Stimulated activated CD4-positive, alpha-beta T cell treated with anti-CD3 and anti-CD28 coated beads, Interleukin-15, amount 100 ng/mL, for 48 hours (primary cell): ENCODE measurements at regions not wholly inside any gene's neighbourhood (a gene's known extent, or its start where the extent isn't known, plus 50 kb on each side); places are given as distances from the start of the nearest gene placed in this dataset.

Experiments used
- DNase-seq, 2 donors: peaks; one replicate each; pipeline ENCODE4 v3.0.0-alpha.2; 2020; ENCODE audit warnings: low read depth in 2 of 2

DNA sequence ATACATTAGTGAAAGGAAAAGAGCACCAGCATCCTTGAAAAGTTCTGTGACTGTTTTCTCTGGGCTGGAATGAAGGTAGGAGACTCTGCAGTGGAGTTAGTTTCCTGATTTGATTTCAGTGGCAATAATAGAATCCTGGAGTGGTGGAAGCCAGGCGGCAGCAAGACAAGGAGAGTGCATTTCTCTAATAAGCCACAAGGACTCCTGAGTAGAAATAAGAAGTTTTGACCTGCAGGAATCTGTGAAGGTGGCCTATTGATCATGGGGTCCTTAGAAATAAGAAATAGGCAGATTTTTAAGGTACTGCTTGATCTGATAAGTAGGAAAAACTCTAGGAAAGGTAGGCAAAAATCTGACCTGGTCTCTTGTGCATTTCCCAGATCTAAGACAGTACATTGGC, 68.4 kb upstream of the ELOVL5 start:
- no peak for DNase-seq

DNA sequence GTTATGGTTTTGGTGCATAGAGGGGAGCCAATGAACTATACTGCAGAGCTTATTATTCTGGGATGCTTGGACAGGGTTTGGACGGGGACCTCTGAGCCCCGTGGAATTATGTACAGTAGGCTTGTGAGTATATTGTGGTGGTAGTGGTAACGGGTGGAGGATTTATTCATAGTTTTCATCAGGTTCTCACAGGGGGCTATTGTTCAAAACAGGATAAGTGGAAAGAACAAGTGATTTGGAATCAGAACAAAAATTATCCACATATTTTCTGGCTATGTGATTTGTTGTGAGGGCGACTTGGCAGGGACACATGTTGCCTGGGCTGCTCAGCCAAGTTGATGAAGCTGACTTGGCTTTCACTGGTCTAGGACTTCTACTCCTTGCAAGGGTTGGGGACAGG, 64.6 kb upstream of the ELOVL5 start:
- DNase-seq: no peak

- no peak for DNase-seq
Measured at GRCh38 chr6:53412751-53413150, 64.0 kb upstream of the ELOVL5 start.

DNA sequence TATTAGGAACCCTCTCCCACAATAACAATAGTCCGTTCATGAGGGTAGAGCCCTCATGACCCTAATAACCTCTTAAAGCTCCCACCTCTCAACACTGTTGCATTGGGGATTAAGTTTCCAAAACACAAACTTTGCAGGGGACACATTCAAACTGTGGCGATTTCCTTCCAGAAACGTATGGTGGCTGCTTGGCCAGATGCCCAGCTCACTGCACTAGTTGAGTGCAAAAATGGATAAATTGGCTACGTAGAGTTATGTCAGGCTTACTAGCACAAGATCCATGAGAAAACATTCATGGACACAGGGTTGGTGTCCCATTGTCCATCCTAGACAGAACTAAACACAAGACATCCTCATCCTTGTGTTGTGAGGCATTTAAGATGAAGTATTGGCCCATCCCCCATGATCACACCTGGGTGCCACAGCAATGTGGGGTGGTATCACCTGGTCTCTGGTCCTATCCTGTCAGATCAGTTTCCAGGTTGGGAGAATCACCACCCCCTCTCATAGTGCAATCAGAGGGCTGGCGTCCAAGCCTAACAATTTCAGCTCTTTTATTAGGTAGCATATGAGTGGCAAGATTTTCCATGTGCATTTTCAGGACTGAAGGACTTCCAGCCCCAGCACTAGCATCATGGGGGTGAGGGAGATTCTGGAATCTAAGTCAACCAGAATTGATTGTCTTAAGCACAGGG, 63.4 kb upstream of the ELOVL5 start:
- DNase-seq: no peak

DNA sequence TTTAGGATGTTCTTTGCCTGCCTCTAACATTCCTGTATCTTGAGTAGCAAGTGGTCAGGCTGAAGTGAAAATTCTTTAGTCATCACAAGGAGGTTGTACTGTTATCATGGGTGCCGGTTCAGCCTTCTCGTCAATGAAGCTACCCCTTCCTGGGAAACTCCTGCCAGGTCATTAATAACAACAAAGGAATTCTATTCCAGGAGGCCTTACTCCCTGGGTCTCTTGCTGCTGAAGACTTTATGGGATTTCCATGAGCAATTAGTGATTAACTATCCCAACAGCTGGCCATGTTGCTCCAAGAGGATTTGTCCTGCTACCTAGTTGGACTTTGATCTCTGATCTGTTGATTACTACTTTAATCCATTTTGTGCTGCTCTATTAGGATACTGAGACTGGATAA, 62.7 kb upstream of the ELOVL5 start:
- no peak for DNase-seq

DNA sequence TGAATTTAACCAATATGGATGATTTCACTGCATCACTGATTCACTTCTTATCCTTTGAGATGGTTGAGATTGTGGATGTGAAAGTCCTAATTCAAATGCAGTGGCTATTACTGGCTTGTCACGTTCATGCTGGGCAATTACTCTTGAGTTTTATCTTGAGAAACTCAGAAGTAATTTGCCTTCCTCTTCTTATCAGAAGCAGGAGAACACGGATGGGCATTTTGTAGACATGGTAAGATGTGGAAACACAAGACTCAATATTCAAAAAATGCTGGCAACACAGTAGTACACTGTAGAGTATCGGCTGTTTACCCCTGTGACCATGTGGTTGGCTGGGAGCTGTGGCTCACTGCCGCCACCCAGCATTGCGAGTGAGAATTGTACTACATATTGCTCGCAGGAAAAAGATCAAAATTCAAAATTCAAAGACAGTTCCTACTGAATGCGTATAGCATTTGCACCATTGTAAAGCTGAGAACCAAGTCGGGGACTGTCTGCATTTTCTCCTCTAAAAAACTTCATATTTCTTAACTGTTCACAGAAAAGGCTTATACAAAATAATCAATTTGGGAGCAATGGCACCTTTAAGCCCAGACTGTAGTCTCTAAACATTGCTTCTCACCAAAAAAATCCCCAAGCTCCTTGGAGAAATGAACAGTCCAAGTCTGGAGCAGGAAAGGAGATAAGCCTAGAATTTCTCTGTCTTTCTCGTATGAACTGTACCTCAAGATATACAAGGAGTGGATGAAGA, 61.9 kb upstream of the ELOVL5 start:
- peak; percentile 31 to 49 for DNase-seq

DNA sequence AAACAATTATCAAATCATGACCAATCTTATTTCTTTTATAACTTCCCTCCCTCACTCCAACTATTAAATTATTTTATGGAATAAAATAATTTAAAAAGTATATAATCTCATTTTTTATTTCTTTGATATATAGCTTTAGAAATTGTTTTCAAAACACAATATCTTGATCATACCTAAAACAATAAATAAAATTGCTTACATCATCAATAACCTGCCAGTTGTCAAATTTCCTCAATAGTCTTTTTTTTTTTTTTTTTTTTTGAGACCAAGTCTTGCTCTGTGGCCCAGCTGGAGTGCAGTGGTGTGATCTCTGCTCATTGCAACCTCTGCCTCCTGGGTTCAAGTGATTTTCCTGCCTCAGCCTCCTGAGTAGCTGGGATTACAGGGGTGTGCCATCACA, 60.1 kb upstream of the ELOVL5 start:
- DNase-seq: no peak

GRCh38 chr6:53399027-53399344, 50.2 kb upstream of the ELOVL5 start:
- DNase-seq: no peak

DNA sequence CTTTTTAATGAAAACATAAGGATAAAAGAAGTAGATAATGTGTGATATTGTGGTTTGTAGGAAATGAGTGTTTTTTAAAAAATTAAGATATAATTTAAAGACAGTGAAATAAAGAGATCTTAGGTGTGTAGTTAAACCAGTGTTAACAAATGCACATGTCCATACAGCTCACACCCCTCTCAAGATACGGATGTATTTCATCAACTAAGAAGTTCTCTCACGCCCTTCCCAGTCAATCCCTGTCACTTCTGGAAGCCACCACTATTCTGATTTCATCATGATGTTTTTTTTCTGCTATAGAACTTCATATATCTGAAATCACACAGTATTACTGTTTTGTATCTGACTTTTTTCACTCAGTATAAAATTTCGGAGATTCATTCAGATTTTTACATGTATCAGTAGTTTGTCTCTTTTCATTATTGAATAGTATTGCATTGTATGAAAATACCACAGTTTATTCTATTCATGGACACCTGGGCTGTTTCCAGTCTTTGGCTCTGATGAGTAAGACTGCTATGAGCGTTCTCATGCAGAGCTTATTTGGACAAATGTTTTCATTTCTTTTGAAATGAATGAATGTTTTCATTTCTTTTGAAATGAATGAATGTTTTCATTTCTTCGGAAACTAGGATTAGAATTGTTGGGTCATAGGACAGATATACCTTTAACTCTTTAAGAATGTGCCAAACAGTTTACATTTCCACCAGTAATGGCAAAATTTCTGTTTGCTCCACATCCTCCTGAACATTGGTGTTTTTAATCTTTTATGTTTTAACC, 49.7 kb upstream of the ELOVL5 start:
- no peak for DNase-seq
